Type B pancreatic cell (in vitro differentiated cells): ENCODE measurements at regions not wholly inside any gene's neighbourhood (a gene's known extent, or its start where the extent isn't known, plus 50 kb on each side); places are given as distances from the start of the nearest gene placed in this dataset.

ENCODE experiments used
- DNase-seq: peaks from one replicate; pipeline ENCODE4 v3.0.0; 2021; ENCODE audit warnings: mixed read lengths; ENCODE audit not compliant: unreplicated experiment; ENCODE audit errors: extremely low spot score
- H3K27ac Mint-ChIP-seq: 2 replicates; pipeline ENCODE4 v1.8.0; 2021; ENCODE audit warnings: mild to moderate bottlenecking, mixed read lengths
- H3K27me3 Mint-ChIP-seq: 2 replicates; pipeline ENCODE4 v1.8.0; 2021; ENCODE audit warnings: mixed read lengths
- H3K36me3 Mint-ChIP-seq: 2 replicates; pipeline ENCODE4 v1.8.0; 2021; ENCODE audit warnings: mixed read lengths
- H3K4me1 Mint-ChIP-seq: one replicate; pipeline ENCODE4 v1.8.0; 2021; ENCODE audit warnings: mixed read lengths; ENCODE audit not compliant: unreplicated experiment
- H3K4me3 Mint-ChIP-seq: 2 replicates; pipeline ENCODE4 v1.8.0; 2021; ENCODE audit warnings: mild to moderate bottlenecking, mixed read lengths
- H3K9me3 Mint-ChIP-seq: 2 replicates; pipeline ENCODE4 v1.8.0; 2021; ENCODE audit warnings: mixed read lengths
- TF ChIP-seq, protein P1 (sequence below): fragments of 200-600 bp; sonication (generic); conservative IDR thresholded peaks from 2 replicates; pipeline ENCODE4 v1.5.0; 2021; ENCODE audit warnings: antibody characterized with exemption, mild to moderate bottlenecking

DNA sequence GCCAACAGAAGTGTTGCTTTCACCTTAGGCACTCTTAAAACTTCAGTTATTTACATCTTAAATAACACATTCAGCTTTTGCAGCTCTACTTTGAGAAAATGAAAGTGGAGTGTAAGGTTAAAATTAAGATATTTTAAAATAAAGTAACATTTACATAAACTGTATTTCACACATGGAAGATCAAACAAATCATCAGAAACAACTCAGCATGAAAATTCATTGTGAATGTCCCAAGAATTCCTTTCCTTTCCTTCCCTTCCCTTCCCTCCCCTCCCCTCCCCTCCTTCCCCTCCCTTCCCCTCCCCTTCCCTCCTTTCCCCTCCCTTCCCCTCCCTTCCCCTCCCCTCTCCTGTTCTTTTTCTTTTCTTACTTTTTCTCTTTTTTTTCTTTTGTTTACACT lies 238.0 kb upstream of the DOK6 start:
- DNase-seq = no peak
- Mint-ChIP-seq H3K27me3 (peaks cover 3% of the 10 kb centered on the region), H3K36me3 (no peaks in the 10 kb centered on the region), H3K27ac (no peak overlapping the region), H3K9me3 (no peaks in the 10 kb centered on the region), H3K4me1 (peaks cover 8% of the 10 kb centered on the region), H3K4me3 (no peak overlapping the region)
- TF ChIP-seq, protein P1, sequence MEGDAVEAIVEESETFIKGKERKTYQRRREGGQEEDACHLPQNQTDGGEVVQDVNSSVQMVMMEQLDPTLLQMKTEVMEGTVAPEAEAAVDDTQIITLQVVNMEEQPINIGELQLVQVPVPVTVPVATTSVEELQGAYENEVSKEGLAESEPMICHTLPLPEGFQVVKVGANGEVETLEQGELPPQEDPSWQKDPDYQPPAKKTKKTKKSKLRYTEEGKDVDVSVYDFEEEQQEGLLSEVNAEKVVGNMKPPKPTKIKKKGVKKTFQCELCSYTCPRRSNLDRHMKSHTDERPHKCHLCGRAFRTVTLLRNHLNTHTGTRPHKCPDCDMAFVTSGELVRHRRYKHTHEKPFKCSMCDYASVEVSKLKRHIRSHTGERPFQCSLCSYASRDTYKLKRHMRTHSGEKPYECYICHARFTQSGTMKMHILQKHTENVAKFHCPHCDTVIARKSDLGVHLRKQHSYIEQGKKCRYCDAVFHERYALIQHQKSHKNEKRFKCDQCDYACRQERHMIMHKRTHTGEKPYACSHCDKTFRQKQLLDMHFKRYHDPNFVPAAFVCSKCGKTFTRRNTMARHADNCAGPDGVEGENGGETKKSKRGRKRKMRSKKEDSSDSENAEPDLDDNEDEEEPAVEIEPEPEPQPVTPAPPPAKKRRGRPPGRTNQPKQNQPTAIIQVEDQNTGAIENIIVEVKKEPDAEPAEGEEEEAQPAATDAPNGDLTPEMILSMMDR = no peak

DNA sequence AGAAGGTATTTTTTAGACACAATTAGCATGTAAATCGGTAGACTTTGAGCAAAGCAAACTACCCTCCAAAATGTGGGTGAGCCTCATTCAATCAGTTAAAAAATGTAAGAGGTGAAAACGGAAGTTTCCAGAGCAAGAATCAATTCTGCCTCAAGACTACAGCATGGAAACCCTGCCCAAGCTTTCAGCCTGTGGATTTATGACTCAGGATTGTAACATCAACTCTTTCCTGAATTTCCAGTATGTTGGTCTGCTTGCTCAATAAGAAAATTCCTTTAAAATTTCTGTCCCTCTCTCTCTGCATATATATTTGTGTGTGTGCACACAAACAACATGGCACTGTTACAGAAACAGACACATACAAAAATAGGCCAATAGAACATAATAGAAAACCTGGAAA lies 228.6 kb upstream of the DOK6 start:
- no peak for DNase-seq
- H3K27me3 Mint-ChIP-seq = no peaks in the 10 kb centered on the region
- TF ChIP-seq, protein P1 = no peak
- H3K4me3 Mint-ChIP-seq = no peak overlapping the region
- H3K9me3 Mint-ChIP-seq = no peaks in the 10 kb centered on the region
- no peak overlapping the region for H3K27ac Mint-ChIP-seq
- no peaks in the 10 kb centered on the region for H3K36me3 Mint-ChIP-seq
- no peaks in the 10 kb centered on the region for H3K4me1 Mint-ChIP-seq

DNA sequence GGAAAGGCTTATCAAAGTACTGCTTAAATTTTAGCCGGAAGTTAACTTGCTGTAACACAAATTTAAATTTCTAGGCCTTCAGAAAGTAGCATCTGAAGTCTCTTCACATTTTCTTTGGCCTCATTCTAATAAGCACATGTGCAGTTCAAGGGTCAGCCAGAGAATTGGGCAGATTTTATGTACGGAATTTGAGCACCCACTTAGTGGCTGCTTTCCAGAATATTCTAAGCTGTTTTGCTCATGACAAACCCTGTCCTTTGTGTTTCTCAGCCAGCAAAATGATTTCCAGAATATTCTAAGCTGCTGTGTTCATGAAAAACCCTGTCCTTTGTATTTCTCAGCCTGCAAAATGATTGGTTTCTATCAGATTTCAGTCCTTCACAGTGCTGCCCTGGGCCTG lies 225.0 kb upstream of the DOK6 start:
- H3K4me3 Mint-ChIP-seq = no peak overlapping the region
- no peaks in the 10 kb centered on the region for H3K27me3 Mint-ChIP-seq
- no peak overlapping the region for H3K27ac Mint-ChIP-seq
- H3K4me1 Mint-ChIP-seq = no peaks in the 10 kb centered on the region
- no peaks in the 10 kb centered on the region for H3K36me3 Mint-ChIP-seq
- DNase-seq = no peak
- TF ChIP-seq, protein P1 = no peak
- H3K9me3 Mint-ChIP-seq = no peaks in the 10 kb centered on the region

DNA sequence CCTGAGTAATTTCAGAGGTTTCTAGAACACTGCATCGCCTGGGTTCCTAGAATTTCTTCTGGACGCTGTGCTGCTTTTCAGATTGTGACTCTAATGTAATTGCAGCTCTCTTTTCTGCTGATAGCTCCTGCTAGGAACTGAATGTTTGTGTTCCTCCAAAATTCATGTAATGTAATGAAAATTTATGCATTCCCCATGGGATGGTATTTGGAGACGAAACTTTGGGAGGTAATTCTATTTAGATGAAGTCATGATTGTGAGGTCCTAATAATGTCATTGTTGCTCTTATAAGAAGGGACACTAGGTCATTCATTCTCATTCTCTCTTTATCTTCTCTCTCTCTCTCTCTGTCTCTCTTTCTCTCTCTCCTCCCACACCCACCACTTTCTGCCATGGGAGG lies 223.9 kb upstream of the DOK6 start:
- no peaks in the 10 kb centered on the region for H3K36me3 Mint-ChIP-seq
- H3K4me1 Mint-ChIP-seq = no peaks in the 10 kb centered on the region

DNA sequence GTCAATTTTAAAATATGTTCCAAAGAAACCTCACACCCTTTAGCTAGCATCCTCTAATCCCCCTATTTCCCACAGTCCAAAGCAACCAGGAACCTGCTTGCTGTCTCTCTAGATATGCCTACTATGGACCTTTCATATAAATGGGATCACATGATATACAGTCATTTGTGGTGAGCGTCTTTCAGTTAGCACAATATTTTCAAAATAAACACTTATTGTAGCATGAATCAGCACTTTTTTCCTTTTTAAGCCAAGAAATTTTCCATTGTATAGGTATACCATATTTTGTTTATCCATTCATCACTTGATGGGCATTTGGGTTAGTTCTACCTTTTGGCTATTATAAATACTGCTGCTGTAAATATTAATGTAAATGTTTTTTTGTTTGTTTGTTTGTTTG lies 223.0 kb upstream of the DOK6 start:
- Mint-ChIP-seq H3K4me1 (no peaks in the 10 kb centered on the region), H3K27ac (no peak overlapping the region), H3K36me3 (no peaks in the 10 kb centered on the region), H3K9me3 (no peaks in the 10 kb centered on the region), H3K27me3 (no peaks in the 10 kb centered on the region), H3K4me3 (no peak overlapping the region)
- DNase-seq = no peak
- TF ChIP-seq, protein P1 = no peak

More for the DNA sequence above, 223.9 kb upstream of the DOK6 start:
- Mint-ChIP-seq H3K27me3 (no peaks in the 10 kb centered on the region), H3K9me3 (no peaks in the 10 kb centered on the region), H3K4me3 (no peak overlapping the region), H3K27ac (no peak overlapping the region)
- TF ChIP-seq, protein P1 = no peak
- DNase-seq = no peak

DNA sequence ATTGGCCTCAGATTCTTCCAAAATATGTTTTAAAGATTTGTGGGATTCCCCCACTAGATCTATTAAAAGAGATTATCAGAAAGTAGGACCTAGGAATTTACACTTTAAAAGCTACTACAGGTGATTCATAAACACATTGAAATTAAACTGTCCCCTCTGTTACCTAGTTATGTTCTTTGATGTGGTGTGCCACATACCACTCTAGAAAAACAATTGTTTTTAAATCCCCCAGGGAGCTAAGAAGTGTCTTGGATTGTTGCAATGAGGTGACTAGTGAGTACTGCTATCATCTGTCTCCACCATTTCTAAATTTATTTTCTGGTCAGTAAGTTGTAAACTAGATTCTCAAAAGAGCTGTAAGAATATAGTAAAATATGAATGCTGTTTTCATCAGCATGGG lies 214.5 kb upstream of the DOK6 start:
- Mint-ChIP-seq H3K27ac (no peak overlapping the region), H3K4me3 (no peak overlapping the region), H3K9me3 (no peaks in the 10 kb centered on the region), H3K4me1 (no peaks in the 10 kb centered on the region), H3K27me3 (peaks cover 3% of the 10 kb centered on the region), H3K36me3 (no peaks in the 10 kb centered on the region)
- TF ChIP-seq, protein P1 = no peak
- no peak for DNase-seq
